NCI-H2107 treated with DMSO at 0.1 percent for 48 hours (cell line): ENCODE measurements at regions not wholly inside any gene's neighbourhood (a gene's known extent, or its start where the extent isn't known, plus 50 kb on each side); places are given as distances from the start of the nearest gene placed in this dataset.

Experiments
- DNase-seq: peaks from one replicate; lab custom pipeline; 2025; ENCODE audit not compliant: unreplicated experiment; lab: John Stamatoyannopoulos, UW

DNA sequence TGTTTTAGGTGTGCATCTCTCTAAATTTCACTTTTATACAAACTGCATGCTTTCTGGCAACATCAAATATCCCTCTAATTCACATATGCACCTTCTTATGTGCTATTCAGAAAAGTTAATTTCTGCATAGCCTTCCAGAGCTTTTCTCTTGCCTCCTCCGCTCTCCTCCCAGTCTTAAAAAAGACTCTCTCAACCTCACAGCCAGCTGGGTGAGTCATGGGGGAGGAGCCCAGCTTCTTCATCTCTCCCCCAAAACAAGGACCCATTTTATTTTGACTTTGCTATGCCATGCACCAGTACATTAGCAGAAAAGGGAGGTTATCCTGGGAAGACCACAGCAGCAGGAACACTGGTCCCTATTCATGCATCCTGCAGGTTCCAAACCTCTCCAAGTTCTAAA is 234.4 kb downstream of the KCNA4 start:
- DNase-seq = no peak

- DNase-seq = no peak
Measured at GRCh38 chr11:29781268-29781667, 235.6 kb downstream of the KCNA4 start.

- no peak for DNase-seq
Measured at GRCh38 chr11:29780756-29781155, 236.1 kb downstream of the KCNA4 start.

- DNase-seq = no peak
Measured at GRCh38 chr11:29773656-29774264, 243.1 kb downstream of the KCNA4 start.

DNA sequence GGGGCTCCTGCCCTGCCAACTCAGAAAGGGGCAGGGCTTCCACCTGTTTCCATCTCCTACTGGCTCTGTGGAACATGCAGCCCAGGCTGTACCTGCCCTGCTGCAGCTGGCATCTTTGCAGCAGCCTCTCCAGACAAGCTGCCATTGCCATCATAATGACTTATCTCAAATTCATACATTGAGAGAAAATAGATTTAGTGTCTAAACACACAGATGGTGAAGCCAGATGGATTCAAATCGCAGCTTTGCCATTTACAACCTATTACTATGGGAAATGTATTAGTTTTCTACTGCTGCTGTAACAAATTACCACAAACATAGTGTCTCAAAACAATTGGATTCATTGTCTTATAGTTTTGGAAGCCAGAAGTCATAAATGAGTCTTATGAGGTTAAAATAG is 260.0 kb downstream of the KCNA4 start:
- no peak for DNase-seq

DNA sequence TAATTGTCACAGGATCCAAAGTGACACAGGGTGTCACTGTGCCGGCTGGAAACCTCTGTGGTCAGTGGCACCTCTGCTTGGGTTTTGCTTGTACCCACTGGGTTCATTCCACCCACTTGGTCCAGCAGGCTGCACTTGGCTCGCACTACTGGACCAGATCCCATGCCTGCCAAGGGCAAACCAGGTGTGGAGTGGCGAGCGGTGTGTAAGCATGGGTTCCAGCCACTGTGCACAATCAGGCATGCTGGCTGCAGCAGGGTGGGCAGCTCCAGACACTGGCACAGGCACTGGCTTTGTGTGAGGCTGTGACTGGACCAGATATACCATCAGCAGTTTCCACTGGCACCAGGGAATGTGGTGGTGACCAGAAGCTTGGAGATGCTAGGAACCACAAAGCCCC is 261.4 kb downstream of the KCNA4 start:
- DNase-seq = no peak

DNA sequence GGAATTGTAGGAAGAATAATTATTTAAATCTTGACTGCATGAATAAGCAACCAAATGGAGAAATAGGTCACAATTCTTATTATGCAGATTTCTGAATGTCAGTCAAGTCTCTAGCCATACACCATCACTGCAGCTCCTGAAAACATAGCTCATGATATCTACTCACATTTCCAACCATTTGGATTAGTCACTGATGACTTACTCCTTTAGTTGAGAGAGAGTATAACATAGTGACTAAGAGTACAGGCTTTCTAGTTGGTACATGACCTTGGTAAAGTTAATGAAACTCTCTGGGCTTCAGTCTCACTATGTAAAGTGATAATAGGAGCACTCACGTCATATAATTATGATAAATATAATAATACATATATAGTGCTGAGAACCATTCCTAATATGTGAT is 265.2 kb downstream of the KCNA4 start:
- DNase-seq = no peak

DNA sequence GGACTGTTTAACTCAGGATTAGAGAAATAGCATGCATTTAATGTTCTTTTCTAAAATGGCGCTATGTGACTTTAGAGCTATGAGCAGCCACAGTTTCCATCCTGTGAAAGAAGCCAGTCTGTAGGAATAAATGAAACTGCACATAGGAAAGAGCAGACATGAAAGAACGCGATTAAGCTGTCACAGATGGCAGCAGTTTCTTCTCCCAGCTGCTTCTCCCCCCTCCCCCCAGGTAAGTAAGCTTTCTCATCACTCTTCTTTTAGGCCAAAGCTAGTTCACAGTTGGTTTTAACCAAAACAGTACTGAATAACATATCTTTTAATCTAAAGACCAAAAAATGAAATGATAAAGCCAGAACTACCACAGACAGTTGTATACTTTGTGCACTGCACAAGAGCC is 266.4 kb downstream of the KCNA4 start:
- DNase-seq = no peak

- no peak for DNase-seq
Measured at GRCh38 chr11:29734287-29734686, 282.5 kb downstream of the KCNA4 start.

GRCh38 chr11:29713831-29714320 is 303.0 kb downstream of the KCNA4 start:
- no peak for DNase-seq

GRCh38 chr11:29712616-29713015 is 304.2 kb downstream of the KCNA4 start:
- no peak for DNase-seq

DNA sequence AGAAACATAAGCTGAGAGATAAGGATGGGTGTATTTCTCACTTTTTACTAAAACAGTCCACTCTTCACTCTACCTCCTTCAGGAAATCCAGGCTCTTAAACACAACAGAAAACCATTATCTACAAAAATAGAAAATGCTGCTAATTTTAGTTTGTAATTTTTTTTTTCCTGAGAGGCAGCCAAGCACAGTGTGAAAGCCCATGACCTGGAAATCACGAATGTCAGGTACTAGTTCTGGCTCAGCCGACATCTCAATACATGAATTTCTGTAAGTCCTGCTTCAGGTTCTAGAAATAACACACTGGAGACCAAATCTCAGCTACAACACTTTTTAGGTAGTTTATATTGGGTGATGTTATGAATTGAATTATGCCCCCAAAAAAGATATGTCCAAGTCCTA is 308.9 kb downstream of the KCNA4 start:
- no peak for DNase-seq

DNA sequence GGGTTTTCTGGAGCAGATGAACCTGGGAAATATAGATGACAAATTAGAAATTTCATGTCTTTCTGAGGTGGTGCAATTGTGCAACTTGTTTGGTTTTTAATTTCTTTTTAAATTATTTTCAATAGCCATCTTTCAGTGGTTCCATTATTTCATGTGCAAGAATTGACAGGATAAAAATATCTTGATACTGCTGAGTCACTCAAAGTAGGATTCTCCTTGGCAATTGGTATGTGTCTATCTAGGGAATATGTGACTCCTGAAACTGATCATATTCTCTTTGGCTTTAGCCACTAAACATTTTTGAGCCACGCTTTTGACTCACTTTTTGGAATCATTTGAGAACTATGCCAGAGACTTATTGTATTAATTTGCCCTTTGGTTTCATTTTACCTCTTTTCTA is 331.5 kb downstream of the KCNA4 start:
- no peak for DNase-seq

- no peak for DNase-seq
Measured at GRCh38 chr11:29682856-29683255, 334.0 kb downstream of the KCNA4 start.

DNA sequence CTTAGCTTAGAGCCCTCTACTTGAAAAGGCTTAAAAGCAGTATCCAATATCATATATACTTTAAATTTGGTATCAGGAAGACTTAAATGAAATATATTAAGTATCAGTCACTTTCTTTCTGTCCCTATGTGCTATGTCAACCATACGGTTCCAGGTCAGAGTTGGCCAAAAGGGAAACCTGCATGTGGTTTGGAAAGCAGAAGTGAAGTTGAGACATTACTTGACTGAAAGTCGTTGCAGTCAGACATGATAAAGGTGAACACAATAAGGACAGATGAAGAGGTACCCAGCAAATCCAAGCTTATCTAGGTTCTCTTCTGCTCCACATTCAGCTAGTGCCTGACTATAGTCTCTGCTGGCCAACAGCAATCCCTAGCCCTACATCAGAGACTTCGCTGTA is 336.8 kb downstream of the KCNA4 start:
- no peak for DNase-seq

- DNase-seq = no peak
Measured at GRCh38 chr11:29676993-29677392, 339.8 kb downstream of the KCNA4 start.

- no peak for DNase-seq
Measured at GRCh38 chr11:29669310-29669709, 347.5 kb downstream of the KCNA4 start.

DNA sequence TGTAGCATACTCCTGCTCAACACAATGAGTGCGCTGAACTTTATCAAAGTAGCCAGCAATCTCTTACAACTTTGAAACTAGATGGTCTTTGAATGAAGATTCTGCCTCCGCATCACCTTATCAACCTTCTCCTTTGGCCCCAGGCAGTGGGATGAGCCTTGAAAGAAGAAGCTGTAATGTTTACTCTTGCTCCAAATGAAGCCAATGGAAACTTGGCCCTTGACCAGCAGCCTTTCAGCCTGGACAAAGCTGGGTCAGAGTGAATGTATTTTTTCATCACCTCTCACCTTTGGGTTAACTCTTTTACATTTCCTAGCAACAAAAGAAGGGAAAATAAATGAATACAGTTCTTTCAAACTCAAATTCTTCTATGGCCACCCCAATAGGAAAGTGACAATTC is 359.1 kb downstream of the KCNA4 start:
- no peak for DNase-seq

DNA sequence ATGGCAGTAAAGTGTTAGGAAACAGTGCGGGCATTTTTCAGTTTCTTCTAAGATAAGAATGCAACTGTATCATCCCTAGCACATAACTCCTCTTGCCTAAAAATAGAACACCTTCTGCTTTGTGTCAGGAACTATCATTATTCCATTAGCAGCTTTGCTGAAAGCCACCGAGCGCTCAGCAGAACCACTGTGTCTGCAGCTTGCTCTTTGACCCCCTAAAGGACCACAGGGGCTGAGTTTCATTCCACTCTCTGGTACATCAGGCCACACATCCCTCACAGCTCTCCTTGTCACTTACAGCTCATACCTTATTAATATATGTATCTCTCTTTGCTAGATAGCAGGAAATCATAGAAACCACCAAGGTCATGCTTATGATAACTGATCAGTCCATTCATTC is 360.2 kb downstream of the KCNA4 start:
- DNase-seq = no peak

DNA sequence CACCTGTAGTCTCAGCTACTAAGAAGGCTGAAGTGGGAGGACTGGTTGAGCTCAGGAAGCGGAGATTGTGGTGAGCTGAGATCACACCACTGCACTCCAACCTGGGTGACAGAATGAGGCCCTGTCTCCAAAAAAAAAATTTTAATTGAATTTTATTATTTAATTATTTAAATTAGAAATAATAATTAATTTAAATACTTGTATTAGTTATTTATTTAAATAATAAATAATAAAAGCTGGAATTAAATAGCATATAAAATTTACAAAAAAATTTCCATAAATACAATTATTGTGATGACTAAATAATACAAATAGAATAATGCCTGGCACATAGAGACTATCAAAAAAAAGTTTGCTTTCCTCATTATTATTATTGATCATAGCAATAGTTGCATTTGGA is 371.5 kb downstream of the KCNA4 start:
- no peak for DNase-seq

DNA sequence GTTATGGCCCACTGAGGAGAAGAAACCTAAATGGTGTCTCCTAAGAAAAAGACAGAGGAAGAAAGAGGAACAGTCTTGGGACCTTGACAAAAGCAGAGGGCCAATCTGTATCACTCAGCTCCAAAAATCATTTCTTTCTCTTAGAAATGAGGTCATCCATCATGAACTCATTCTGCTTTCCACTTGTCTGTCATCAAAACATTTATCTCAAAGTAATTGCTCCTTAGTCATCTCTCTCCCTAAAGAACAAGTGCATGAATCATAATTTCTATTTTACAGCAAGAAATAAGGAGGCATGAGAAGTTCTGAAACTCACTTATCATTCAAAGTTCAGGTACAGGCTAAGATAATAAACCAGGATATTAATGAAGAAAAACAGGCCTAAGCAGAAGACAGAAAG is 375.6 kb downstream of the KCNA4 start:
- DNase-seq = no peak

- no peak for DNase-seq
Measured at GRCh38 chr11:29634744-29635143, 382.1 kb downstream of the KCNA4 start.

GRCh38 chr11:29634244-29634643 is 382.6 kb downstream of the KCNA4 start:
- no peak for DNase-seq

DNA sequence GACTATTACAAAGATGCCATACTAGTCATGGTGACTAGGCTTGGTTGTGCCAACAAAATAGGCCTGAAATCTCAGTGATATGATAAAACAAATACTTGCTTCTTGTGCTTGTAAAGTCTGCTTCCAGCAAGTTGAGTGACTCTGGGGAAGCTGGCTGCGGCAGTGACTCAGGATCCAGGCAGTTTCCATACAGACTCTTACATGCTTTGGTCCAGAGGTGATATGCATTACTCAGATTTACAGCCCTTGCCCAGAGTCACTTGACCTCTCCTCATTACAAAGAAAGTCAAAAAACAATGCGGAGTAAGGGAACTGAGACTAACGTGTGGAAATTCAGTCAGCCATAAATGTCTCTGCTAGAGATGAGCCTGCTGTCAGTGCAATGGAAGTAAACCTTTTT is 387.5 kb downstream of the KCNA4 start:
- DNase-seq = no peak
